ENCODE measurements at regions not wholly inside any gene's neighbourhood (a gene's known extent, or its start where the extent isn't known, plus 50 kb on each side); places are given as distances from the start of the nearest gene placed in this dataset.

GRCh38 chr10:128967980-128968756, 498.9 kb upstream of the MGMT start:
- no peaks in the 10 kb centered on the region for H3K4me1 Mint-ChIP-seq
- no peaks in the 10 kb centered on the region for H3K36me3 Mint-ChIP-seq (ENCODE audit: low read depth)
- ChIA-PET POLR2A (interaction anchor here (0.6 kb wide), 1 partner anchor 1156 kb away, joined by 3 read pairs; no protein-coding TSS in a partner anchor), CTCF (interaction anchor here (0.5 kb wide), 1 partner anchor 667 kb away, joined by 3 read pairs; no protein-coding TSS in a partner anchor)
- intact Hi-C loops (cut with micrococcal nuclease) = no loop called here
- H3K9me3 Mint-ChIP-seq = no peaks in the 10 kb centered on the region
- no peak for TF ChIP-seq CTCF (IDR thresholded peaks at IDR 0.05)
- no peak for ATAC-seq (ENCODE audit: low read depth)
- no peaks in the 10 kb centered on the region for H3K27me3 Mint-ChIP-seq
- H3K27ac Mint-ChIP-seq = no peak overlapping the region
- no peak for DNase-seq
- H3K4me3 Mint-ChIP-seq = no peak overlapping the region

- Mint-ChIP-seq H3K36me3 (ENCODE audit: low read depth) (no peaks in the 10 kb centered on the region), H3K27me3 (no peaks in the 10 kb centered on the region), H3K4me1 (no peaks in the 10 kb centered on the region), H3K27ac (no peak overlapping the region), H3K9me3 (no peaks in the 10 kb centered on the region), H3K4me3 (no peak overlapping the region)
- POLR2A ChIA-PET = no interaction called here
- CTCF ChIA-PET = no interaction called here
- intact Hi-C loops (cut with micrococcal nuclease) = no loop called here
- no peak for ATAC-seq (ENCODE audit: low read depth)
- TF ChIP-seq CTCF (IDR thresholded peaks at IDR 0.05) = no peak
- no peak for DNase-seq
Measured at GRCh38 chr10:128969551-128969950, 497.5 kb upstream of the MGMT start.

GRCh38 chr10:128971374-128972035, 495.5 kb upstream of the MGMT start:
- no peak for TF ChIP-seq CTCF (IDR thresholded peaks at IDR 0.05)
- no peaks in the 10 kb centered on the region for H3K9me3 Mint-ChIP-seq

GRCh38 chr10:128972036-128972405, 495.0 kb upstream of the MGMT start:
- no peak for TF ChIP-seq CTCF (IDR thresholded peaks at IDR 0.05)
- POLR2A ChIA-PET = no interaction called here
- ATAC-seq (ENCODE audit: low read depth) (no peak), DNase-seq (no peak)
- Mint-ChIP-seq H3K27me3 (no peaks in the 10 kb centered on the region), H3K4me3 (no peak overlapping the region), H3K9me3 (no peaks in the 10 kb centered on the region), H3K36me3 (ENCODE audit: low read depth) (no peaks in the 10 kb centered on the region), H3K4me1 (no peaks in the 10 kb centered on the region), H3K27ac (no peak overlapping the region)
- CTCF ChIA-PET = no interaction called here
- intact Hi-C loops (cut with micrococcal nuclease) = no loop called here

More at GRCh38 chr10:128971374-128972035, 495.5 kb upstream of the MGMT start:
- ChIA-PET POLR2A (no interaction called here), CTCF (no interaction called here)
- no peak for ATAC-seq (ENCODE audit: low read depth)
- no peaks in the 10 kb centered on the region for H3K36me3 Mint-ChIP-seq (ENCODE audit: low read depth)
- H3K27ac Mint-ChIP-seq = no peak overlapping the region
- no peak for DNase-seq
- no peaks in the 10 kb centered on the region for H3K27me3 Mint-ChIP-seq
- no peak overlapping the region for H3K4me3 Mint-ChIP-seq
- H3K4me1 Mint-ChIP-seq = no peaks in the 10 kb centered on the region
- intact Hi-C loops (cut with micrococcal nuclease) = no loop called here

DNA sequence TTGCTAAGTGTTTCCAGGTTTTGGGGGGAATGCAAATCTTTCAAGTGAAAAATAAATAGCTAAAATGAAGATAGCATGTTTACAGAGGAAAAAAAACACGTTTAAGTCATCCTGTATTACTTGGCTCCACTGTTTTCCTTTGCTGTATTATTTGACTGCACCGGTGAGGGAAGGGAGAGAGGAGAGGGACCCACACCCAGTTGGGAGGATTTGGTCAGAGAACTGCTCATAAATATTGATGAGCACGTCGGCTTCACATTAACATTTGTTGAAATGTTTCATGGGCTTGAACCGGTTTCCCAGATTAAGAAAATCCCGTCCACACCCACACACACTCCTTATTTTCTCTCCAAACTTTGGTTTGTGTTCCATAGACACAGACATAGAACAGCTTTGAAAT, 493.8 kb upstream of the MGMT start:
- DNase-seq (no peak), ATAC-seq (ENCODE audit: low read depth) (no peak)
- CTCF ChIA-PET = no interaction called here
- H3K36me3 Mint-ChIP-seq (ENCODE audit: low read depth) = no peaks in the 10 kb centered on the region
- POLR2A ChIA-PET = no interaction called here
- no peak for TF ChIP-seq CTCF (IDR thresholded peaks at IDR 0.05)
- no peak overlapping the region for H3K27ac Mint-ChIP-seq
- intact Hi-C loops (cut with micrococcal nuclease) = no loop called here
- no peak overlapping the region for H3K4me3 Mint-ChIP-seq
- H3K27me3 Mint-ChIP-seq = no peaks in the 10 kb centered on the region
- H3K9me3 Mint-ChIP-seq = no peaks in the 10 kb centered on the region
- H3K4me1 Mint-ChIP-seq = no peaks in the 10 kb centered on the region
